DOHH2 (cell line): ENCODE measurements at regions not wholly inside any gene's neighbourhood (a gene's known extent, or its start where the extent isn't known, plus 50 kb on each side); places are given as distances from the start of the nearest gene placed in this dataset.

Experiments
- EZH2phosphoT487 ChIP-seq: fragments of 200-600 bp; sonication (generic); IDR thresholded peaks from 2 replicates; pipeline ENCODE4 v1.6.1; 2017; ENCODE audit warnings: borderline replicate concordance, mild to moderate bottlenecking, antibody characterized with exemption, low read length, moderate library complexity, mixed read lengths
- TF ChIP-seq, protein P1 (sequence below): fragments of 200-600 bp; sonication (generic); IDR thresholded peaks from one replicate; pipeline ENCODE4 v1.5.1; 2014; ENCODE audit warnings: antibody characterized with exemption, mild to moderate bottlenecking, low read depth, low read length; ENCODE audit not compliant: poor library complexity, severe bottlenecking

DNA sequence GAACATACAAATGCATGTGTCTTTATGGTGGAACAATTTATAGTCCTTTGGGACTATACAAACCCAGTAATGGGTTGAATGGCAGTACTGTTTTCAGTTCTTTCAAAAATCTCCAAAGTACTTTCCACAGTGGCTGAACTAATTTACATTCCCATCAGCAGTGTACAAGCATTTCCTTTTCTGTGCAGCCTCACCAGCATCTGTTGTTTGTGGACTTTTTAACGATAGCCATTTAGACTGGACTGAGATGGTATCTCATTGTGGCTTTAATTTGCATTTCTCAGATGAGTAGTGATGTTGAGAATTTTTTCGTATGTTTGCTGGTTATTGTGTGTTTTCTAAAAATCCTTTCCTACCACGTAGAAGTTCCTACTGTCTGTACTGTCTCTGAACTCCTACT is 327.2 kb upstream of the ZFP64 start:
- TF ChIP-seq, protein P1, sequence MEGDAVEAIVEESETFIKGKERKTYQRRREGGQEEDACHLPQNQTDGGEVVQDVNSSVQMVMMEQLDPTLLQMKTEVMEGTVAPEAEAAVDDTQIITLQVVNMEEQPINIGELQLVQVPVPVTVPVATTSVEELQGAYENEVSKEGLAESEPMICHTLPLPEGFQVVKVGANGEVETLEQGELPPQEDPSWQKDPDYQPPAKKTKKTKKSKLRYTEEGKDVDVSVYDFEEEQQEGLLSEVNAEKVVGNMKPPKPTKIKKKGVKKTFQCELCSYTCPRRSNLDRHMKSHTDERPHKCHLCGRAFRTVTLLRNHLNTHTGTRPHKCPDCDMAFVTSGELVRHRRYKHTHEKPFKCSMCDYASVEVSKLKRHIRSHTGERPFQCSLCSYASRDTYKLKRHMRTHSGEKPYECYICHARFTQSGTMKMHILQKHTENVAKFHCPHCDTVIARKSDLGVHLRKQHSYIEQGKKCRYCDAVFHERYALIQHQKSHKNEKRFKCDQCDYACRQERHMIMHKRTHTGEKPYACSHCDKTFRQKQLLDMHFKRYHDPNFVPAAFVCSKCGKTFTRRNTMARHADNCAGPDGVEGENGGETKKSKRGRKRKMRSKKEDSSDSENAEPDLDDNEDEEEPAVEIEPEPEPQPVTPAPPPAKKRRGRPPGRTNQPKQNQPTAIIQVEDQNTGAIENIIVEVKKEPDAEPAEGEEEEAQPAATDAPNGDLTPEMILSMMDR = no peak
- TF ChIP-seq EZH2phosphoT487 = no peak
